Peyer's patch (tissue), 4 donors: ENCODE measurements at regions not wholly inside any gene's neighbourhood (a gene's known extent, or its start where the extent isn't known, plus 50 kb on each side); places are given as distances from the start of the nearest gene placed in this dataset.

Experiments
- POLR2A ChIP-seq, 2 donors: fragments of 450-650 bp; IDR thresholded peaks; one replicate each; pipeline ENCODE4 v1.5.1; 2017; ENCODE audit warnings: antibody characterized with exemption in 2 of 2, mild to moderate bottlenecking in 2 of 2, moderate library complexity in 2 of 2
- TF ChIP-seq, protein P1 (sequence below), 6 experiments: fragments of 450-650 bp in 4 of 6; fragments of 200-600 bp in 2 of 6; sonication (generic) in 1 of 6; IDR thresholded peaks; one replicate each; pipeline ENCODE4 v1.5.1; 2017 to 2019; ENCODE audit warnings: antibody characterized with exemption in 6 of 6, mild to moderate bottlenecking in 3 of 6, moderate library complexity in 1 of 6

DNA sequence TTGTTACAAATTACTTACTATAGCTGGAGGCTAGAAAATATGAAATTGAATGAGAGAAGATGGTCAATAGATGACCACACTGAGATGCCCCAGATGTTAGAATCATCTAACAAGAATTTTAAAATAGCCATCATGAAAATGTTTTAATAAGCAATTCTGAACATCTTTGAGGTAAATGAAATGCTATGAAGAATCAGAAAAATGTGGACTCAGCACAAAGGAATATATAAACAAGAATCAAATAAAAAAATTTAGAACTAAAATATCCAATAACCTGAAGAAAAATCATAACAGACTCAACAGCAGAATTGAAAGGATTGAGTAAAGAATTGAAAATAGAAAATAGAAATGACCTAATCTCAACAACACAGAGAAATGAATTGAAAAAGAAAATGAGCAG, 248.5 kb downstream of the PRDM9 start:
- TF ChIP-seq, protein P1, sequence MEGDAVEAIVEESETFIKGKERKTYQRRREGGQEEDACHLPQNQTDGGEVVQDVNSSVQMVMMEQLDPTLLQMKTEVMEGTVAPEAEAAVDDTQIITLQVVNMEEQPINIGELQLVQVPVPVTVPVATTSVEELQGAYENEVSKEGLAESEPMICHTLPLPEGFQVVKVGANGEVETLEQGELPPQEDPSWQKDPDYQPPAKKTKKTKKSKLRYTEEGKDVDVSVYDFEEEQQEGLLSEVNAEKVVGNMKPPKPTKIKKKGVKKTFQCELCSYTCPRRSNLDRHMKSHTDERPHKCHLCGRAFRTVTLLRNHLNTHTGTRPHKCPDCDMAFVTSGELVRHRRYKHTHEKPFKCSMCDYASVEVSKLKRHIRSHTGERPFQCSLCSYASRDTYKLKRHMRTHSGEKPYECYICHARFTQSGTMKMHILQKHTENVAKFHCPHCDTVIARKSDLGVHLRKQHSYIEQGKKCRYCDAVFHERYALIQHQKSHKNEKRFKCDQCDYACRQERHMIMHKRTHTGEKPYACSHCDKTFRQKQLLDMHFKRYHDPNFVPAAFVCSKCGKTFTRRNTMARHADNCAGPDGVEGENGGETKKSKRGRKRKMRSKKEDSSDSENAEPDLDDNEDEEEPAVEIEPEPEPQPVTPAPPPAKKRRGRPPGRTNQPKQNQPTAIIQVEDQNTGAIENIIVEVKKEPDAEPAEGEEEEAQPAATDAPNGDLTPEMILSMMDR (IDR thresholded peaks at IDR 0.05), result no peak
- TF ChIP-seq POLR2A (IDR thresholded peaks at IDR 0.05), result no peak
